ENCODE measurements at regions not wholly inside any gene's neighbourhood (a gene's known extent, or its start where the extent isn't known, plus 50 kb on each side); places are given as distances from the start of the nearest gene placed in this dataset.

DNA sequence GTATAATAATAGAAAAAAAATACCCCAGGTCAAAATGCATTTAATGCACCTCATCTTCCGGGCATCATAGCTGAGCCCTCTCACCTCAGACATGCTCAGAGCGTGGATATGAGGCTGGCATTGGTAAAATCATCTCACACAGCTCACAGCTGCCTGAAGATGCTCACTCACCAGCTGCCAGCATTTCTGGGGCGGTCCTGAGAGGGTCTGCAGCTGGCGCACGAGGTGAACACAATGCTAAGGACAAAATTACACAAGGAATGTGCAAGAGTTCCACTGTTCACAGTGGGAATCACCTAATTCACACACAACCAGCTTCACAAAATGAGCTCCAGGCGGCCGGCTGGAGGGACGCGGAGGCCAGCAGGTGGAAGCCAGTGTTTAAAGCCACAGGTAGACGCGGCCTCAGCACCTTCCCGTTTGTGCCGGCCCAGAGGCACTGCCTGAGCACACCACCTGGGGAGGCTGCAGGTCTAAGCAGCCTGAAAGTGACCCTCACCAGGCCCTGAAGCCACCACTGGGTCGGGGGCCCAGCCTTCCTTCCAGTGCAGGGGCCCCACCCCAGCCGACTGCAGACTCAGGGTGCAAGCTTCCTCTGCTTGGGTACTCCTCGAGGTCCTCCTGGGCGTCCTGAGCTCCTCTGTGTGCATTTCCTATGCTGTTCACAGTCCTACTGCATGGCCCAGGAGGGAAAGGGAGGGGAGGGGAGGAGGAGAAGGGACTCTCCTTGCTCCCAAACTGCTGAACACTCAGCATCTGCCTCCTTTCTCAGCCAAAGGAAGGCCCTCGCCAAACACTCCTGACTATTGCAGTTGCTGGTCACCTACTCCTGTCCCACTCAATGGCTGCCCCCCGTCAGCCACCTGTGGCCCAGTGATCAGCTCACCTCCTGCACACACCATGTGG, 61.2 kb upstream of the FAM20C start:
- no peak for TF ChIP-seq EZH2 (IDR thresholded peaks at IDR 0.05; ENCODE audit: borderline replicate concordance, low read depth, low read length, severe bottlenecking)
- TF ChIP-seq, protein P1, sequence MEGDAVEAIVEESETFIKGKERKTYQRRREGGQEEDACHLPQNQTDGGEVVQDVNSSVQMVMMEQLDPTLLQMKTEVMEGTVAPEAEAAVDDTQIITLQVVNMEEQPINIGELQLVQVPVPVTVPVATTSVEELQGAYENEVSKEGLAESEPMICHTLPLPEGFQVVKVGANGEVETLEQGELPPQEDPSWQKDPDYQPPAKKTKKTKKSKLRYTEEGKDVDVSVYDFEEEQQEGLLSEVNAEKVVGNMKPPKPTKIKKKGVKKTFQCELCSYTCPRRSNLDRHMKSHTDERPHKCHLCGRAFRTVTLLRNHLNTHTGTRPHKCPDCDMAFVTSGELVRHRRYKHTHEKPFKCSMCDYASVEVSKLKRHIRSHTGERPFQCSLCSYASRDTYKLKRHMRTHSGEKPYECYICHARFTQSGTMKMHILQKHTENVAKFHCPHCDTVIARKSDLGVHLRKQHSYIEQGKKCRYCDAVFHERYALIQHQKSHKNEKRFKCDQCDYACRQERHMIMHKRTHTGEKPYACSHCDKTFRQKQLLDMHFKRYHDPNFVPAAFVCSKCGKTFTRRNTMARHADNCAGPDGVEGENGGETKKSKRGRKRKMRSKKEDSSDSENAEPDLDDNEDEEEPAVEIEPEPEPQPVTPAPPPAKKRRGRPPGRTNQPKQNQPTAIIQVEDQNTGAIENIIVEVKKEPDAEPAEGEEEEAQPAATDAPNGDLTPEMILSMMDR (IDR thresholded peaks at IDR 0.05; ENCODE audit: borderline replicate concordance, extremely low read depth, low read length, poor library complexity, severe bottlenecking): no peak
